ENCODE measurements at regions not wholly inside any gene's neighbourhood (a gene's known extent, or its start where the extent isn't known, plus 50 kb on each side); places are given as distances from the start of the nearest gene placed in this dataset.

DNA sequence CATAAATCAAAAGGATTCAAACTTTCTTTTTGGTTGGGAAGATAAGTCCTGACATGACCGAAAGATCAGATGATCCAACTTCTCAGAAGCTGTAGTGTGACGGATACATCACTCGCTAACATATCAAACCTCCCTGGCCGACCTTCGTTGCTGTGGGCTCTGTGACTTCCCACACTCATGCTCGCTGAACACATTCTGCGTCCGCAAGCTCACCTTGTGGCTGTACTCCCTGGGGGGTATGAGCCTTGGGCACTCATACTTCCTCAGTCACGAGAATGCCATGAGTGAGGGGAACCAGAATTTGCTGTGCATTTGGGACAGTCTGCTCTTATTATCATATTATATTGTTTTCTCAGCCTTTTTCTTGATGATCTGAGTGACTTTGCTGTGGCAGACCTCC, 105.4 kb downstream of the RWDD3 start:
- H3F3A ChIP-seq (replicated peaks; ENCODE audit: insufficient read depth), result no peaks in the 10 kb centered on the region
- H2AFZ ChIP-seq (ENCODE audit: low read depth), result no peak overlapping the region
- no peak overlapping the region for H3K27ac ChIP-seq (ENCODE audit: low read depth in 2 of 2, low read length in 1 of 2)
- WGBS (ENCODE audit: low lambda C conversion rate), result 64% methylated on average over 9 of the region's 9 CpGs
- H3K27me3 ChIP-seq (ENCODE audit: insufficient read depth), result no peaks in the 10 kb centered on the region
- H3K4me2 ChIP-seq, result no peak overlapping the region
- H3K79me2 ChIP-seq (ENCODE audit: insufficient read depth), result no peaks in the 10 kb centered on the region
- ChIA-PET POLR2A (no interaction called here), CTCF (no interaction called here)
- no peaks in the 10 kb centered on the region for H4K20me1 ChIP-seq (ENCODE audit: insufficient read depth)
- no peak for DNase-seq
- TF ChIP-seq, protein P1, sequence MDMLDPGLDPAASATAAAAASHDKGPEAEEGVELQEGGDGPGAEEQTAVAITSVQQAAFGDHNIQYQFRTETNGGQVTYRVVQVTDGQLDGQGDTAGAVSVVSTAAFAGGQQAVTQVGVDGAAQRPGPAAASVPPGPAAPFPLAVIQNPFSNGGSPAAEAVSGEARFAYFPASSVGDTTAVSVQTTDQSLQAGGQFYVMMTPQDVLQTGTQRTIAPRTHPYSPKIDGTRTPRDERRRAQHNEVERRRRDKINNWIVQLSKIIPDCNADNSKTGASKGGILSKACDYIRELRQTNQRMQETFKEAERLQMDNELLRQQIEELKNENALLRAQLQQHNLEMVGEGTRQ (IDR thresholded peaks at IDR 0.05; ENCODE audit: borderline replicate concordance, low read depth, low read length), result no peak
- TF ChIP-seq, protein P2, sequence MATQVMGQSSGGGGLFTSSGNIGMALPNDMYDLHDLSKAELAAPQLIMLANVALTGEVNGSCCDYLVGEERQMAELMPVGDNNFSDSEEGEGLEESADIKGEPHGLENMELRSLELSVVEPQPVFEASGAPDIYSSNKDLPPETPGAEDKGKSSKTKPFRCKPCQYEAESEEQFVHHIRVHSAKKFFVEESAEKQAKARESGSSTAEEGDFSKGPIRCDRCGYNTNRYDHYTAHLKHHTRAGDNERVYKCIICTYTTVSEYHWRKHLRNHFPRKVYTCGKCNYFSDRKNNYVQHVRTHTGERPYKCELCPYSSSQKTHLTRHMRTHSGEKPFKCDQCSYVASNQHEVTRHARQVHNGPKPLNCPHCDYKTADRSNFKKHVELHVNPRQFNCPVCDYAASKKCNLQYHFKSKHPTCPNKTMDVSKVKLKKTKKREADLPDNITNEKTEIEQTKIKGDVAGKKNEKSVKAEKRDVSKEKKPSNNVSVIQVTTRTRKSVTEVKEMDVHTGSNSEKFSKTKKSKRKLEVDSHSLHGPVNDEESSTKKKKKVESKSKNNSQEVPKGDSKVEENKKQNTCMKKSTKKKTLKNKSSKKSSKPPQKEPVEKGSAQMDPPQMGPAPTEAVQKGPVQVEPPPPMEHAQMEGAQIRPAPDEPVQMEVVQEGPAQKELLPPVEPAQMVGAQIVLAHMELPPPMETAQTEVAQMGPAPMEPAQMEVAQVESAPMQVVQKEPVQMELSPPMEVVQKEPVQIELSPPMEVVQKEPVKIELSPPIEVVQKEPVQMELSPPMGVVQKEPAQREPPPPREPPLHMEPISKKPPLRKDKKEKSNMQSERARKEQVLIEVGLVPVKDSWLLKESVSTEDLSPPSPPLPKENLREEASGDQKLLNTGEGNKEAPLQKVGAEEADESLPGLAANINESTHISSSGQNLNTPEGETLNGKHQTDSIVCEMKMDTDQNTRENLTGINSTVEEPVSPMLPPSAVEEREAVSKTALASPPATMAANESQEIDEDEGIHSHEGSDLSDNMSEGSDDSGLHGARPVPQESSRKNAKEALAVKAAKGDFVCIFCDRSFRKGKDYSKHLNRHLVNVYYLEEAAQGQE (IDR thresholded peaks at IDR 0.05; ENCODE audit: low read depth, low read length), result no peak
- TF ChIP-seq RFX5 (IDR thresholded peaks at IDR 0.05; ENCODE audit: low read length) (no peak), FOSL2 (IDR thresholded peaks at IDR 0.05; ENCODE audit: borderline replicate concordance, low read depth) (no peak), GABPA (IDR thresholded peaks at IDR 0.05; ENCODE audit: low read depth) (no peak), RAD21 (IDR thresholded peaks at IDR 0.05; ENCODE audit: low read length) (no peak), MXI1 (IDR thresholded peaks at IDR 0.05; ENCODE audit: low read depth, low read length) (no peak), MEF2A (IDR thresholded peaks at IDR 0.05; ENCODE audit: borderline replicate concordance, low read depth) (no peak), FOXJ3 (CRISPR knock-in tag; IDR thresholded peaks at IDR 0.05) (no peak), NRF1 (IDR thresholded peaks at IDR 0.05; ENCODE audit: low read depth, low read length) (no peak), TAF1 (IDR thresholded peaks at IDR 0.05; ENCODE audit: borderline replicate concordance, low read depth, low read length) (no peak), FOXM1 (IDR thresholded peaks at IDR 0.05; ENCODE audit: low read depth) (no peak), RXRA (IDR thresholded peaks at IDR 0.05; ENCODE audit: borderline replicate concordance, low read depth) (no peak), JUND (IDR thresholded peaks at IDR 0.05) (no peak), EP300 (IDR thresholded peaks at IDR 0.05; ENCODE audit: borderline replicate concordance in 1 of 2, low read depth in 1 of 2, low read length in 1 of 2) (no peak), TEAD4 (IDR thresholded peaks at IDR 0.05; ENCODE audit: borderline replicate concordance, insufficient read depth) (no peak)
- TF ChIP-seq, protein P3, sequence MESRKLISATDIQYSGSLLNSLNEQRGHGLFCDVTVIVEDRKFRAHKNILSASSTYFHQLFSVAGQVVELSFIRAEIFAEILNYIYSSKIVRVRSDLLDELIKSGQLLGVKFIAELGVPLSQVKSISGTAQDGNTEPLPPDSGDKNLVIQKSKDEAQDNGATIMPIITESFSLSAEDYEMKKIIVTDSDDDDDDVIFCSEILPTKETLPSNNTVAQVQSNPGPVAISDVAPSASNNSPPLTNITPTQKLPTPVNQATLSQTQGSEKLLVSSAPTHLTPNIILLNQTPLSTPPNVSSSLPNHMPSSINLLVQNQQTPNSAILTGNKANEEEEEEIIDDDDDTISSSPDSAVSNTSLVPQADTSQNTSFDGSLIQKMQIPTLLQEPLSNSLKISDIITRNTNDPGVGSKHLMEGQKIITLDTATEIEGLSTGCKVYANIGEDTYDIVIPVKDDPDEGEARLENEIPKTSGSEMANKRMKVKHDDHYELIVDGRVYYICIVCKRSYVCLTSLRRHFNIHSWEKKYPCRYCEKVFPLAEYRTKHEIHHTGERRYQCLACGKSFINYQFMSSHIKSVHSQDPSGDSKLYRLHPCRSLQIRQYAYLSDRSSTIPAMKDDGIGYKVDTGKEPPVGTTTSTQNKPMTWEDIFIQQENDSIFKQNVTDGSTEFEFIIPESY (IDR thresholded peaks at IDR 0.05; ENCODE audit: borderline replicate concordance, low read depth), result no peak
- TF ChIP-seq, protein P4, sequence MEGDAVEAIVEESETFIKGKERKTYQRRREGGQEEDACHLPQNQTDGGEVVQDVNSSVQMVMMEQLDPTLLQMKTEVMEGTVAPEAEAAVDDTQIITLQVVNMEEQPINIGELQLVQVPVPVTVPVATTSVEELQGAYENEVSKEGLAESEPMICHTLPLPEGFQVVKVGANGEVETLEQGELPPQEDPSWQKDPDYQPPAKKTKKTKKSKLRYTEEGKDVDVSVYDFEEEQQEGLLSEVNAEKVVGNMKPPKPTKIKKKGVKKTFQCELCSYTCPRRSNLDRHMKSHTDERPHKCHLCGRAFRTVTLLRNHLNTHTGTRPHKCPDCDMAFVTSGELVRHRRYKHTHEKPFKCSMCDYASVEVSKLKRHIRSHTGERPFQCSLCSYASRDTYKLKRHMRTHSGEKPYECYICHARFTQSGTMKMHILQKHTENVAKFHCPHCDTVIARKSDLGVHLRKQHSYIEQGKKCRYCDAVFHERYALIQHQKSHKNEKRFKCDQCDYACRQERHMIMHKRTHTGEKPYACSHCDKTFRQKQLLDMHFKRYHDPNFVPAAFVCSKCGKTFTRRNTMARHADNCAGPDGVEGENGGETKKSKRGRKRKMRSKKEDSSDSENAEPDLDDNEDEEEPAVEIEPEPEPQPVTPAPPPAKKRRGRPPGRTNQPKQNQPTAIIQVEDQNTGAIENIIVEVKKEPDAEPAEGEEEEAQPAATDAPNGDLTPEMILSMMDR (IDR thresholded peaks at IDR 0.05), result no peak
- TF ChIP-seq, protein P5, sequence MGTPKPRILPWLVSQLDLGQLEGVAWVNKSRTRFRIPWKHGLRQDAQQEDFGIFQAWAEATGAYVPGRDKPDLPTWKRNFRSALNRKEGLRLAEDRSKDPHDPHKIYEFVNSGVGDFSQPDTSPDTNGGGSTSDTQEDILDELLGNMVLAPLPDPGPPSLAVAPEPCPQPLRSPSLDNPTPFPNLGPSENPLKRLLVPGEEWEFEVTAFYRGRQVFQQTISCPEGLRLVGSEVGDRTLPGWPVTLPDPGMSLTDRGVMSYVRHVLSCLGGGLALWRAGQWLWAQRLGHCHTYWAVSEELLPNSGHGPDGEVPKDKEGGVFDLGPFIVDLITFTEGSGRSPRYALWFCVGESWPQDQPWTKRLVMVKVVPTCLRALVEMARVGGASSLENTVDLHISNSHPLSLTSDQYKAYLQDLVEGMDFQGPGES (IDR thresholded peaks at IDR 0.05; ENCODE audit: low read depth, low read length), result no peak
- TF ChIP-seq, protein P6, sequence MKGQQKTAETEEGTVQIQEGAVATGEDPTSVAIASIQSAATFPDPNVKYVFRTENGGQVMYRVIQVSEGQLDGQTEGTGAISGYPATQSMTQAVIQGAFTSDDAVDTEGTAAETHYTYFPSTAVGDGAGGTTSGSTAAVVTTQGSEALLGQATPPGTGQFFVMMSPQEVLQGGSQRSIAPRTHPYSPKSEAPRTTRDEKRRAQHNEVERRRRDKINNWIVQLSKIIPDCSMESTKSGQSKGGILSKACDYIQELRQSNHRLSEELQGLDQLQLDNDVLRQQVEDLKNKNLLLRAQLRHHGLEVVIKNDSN (IDR thresholded peaks at IDR 0.05; ENCODE audit: borderline replicate concordance, low read depth), result no peak
- H3K9me3 ChIP-seq, result no peaks in the 10 kb centered on the region
- H3K4me1 ChIP-seq (ENCODE audit: control insufficient read depth in 1 of 2, insufficient read depth in 2 of 2, low read depth in 1 of 2, low read length in 1 of 2), result no peaks in the 10 kb centered on the region
- no peak overlapping the region for H3K9ac ChIP-seq
- no peaks in the 10 kb centered on the region for H3K36me3 ChIP-seq (replicated peaks in 1 of 2; ENCODE audit: control insufficient read depth in 1 of 2, insufficient read depth in 2 of 2, low read length in 1 of 2)
- H3K4me3 ChIP-seq (ENCODE audit: low read depth in 2 of 2, low read length in 1 of 2), result no peak overlapping the region
- no peaks in the 10 kb centered on the region for H3K9me2 ChIP-seq

Measured in SK-N-SH (cell line).